Stimulated activated naive B cell treated with anti-CD40 and anti-IgM and Interleukin-4, amounts not matched to agents 10 μg/mL and 1 μg/mL and 100 μg/mL, for 72 hours (primary cell): ENCODE measurements at regions not wholly inside any gene's neighbourhood (a gene's known extent, or its start where the extent isn't known, plus 50 kb on each side); places are given as distances from the start of the nearest gene placed in this dataset.
"Not testable (repeated sequence)": the region's sequence is repeated elsewhere in the genome, so short reads cannot be mapped to it uniquely, and the experiment has no call there.

ENCODE experiments used
- ATAC-seq, 2 donors: fragments of 150-1000 bp; cut with Tn5 transposase; replicated peaks; 2 replicates each; pipeline ENCODE4 v1.10.0; 2021; ENCODE audit warnings: moderate library complexity in 1 of 2
- DNase-seq: peaks from one replicate; pipeline ENCODE4 v3.0.0; 2021
- H3K27ac Mint-ChIP-seq: one replicate; pipeline ENCODE4 v1.8.0; 2022; ENCODE audit warnings: mild to moderate bottlenecking, mixed read lengths
- H3K27me3 Mint-ChIP-seq, 2 donors: one replicate each; pipeline ENCODE4 v1.8.0; 2022; ENCODE audit warnings: mixed read lengths in 2 of 2
- H3K36me3 Mint-ChIP-seq, 2 donors: one replicate each; pipeline ENCODE4 v1.8.0; 2022; ENCODE audit warnings: mixed read lengths in 2 of 2, mild to moderate bottlenecking in 1 of 2
- H3K4me1 Mint-ChIP-seq, 2 donors: one replicate each; pipeline ENCODE4 v1.8.0; 2022; ENCODE audit warnings: mixed read lengths in 2 of 2, mild to moderate bottlenecking in 1 of 2
- H3K4me3 Mint-ChIP-seq, 2 donors: one replicate each; pipeline ENCODE4 v1.8.0; 2022; ENCODE audit warnings: mild to moderate bottlenecking in 2 of 2, mixed read lengths in 2 of 2, moderate library complexity in 1 of 2
- H3K9me3 Mint-ChIP-seq, 2 donors: one replicate each; pipeline ENCODE4 v1.8.0; 2022; ENCODE audit warnings: mixed read lengths in 2 of 2, mild to moderate bottlenecking in 1 of 2

GRCh38 chr1:191734321-191734720 lies 423.9 kb upstream of the RGS18 start:
- DNase-seq (no peak), ATAC-seq (no peak)
- Mint-ChIP-seq H3K9me3 (no peaks in the 10 kb centered on the region), H3K27ac (no peak overlapping the region), H3K4me3 (no peak overlapping the region), H3K27me3 (no peaks in the 10 kb centered on the region), H3K4me1 (no peaks in the 10 kb centered on the region), H3K36me3 (no peaks in the 10 kb centered on the region)

GRCh38 chr1:191739544-191739943 lies 418.7 kb upstream of the RGS18 start:
- H3K27ac Mint-ChIP-seq = no peak overlapping the region
- no peaks in the 10 kb centered on the region for H3K36me3 Mint-ChIP-seq
- H3K4me3 Mint-ChIP-seq = no peak overlapping the region
- H3K9me3 Mint-ChIP-seq = no peaks in the 10 kb centered on the region
- ATAC-seq = no peak
- no peak for DNase-seq
- H3K4me1 Mint-ChIP-seq = no peaks in the 10 kb centered on the region
- H3K27me3 Mint-ChIP-seq = no peaks in the 10 kb centered on the region

- Mint-ChIP-seq H3K36me3 (no peaks in the 10 kb centered on the region), H3K27me3 (no peaks in the 10 kb centered on the region), H3K9me3 (peaks cover 0 to 3% of the 10 kb centered on the region in 2 donors), H3K27ac (no peak overlapping the region), H3K4me3 (no peak overlapping the region), H3K4me1 (no peaks in the 10 kb centered on the region)
- ATAC-seq (no peak), DNase-seq (no peak)
Measured at GRCh38 chr1:191752342-191752741, 405.9 kb upstream of the RGS18 start.

- no peak overlapping the region for H3K27ac Mint-ChIP-seq
- H3K36me3 Mint-ChIP-seq = no peaks in the 10 kb centered on the region
- H3K4me3 Mint-ChIP-seq = no peak overlapping the region
- peaks cover 0 to 3% of the 10 kb centered on the region in 2 donors for H3K9me3 Mint-ChIP-seq
- ATAC-seq = no peak
- no peaks in the 10 kb centered on the region for H3K4me1 Mint-ChIP-seq
- no peaks in the 10 kb centered on the region for H3K27me3 Mint-ChIP-seq
- DNase-seq = no peak
Measured at GRCh38 chr1:191760016-191760415, 398.2 kb upstream of the RGS18 start.

- DNase-seq = no peak
- Mint-ChIP-seq H3K36me3 (no peaks in the 10 kb centered on the region), H3K4me3 (no peak overlapping the region), H3K4me1 (no peaks in the 10 kb centered on the region), H3K27ac (no peak overlapping the region), H3K27me3 (no peaks in the 10 kb centered on the region), H3K9me3 (peaks cover 0 to 2% of the 10 kb centered on the region in 2 donors)
- ATAC-seq = no peak
Measured at GRCh38 chr1:191788551-191788950, 369.7 kb upstream of the RGS18 start.

GRCh38 chr1:191798178-191798577 lies 360.1 kb upstream of the RGS18 start:
- H3K4me1 Mint-ChIP-seq = no peaks in the 10 kb centered on the region
- ATAC-seq (no peak), DNase-seq (no peak)
- peaks cover 0 to 2% of the 10 kb centered on the region in 2 donors for H3K9me3 Mint-ChIP-seq
- no peak overlapping the region for H3K4me3 Mint-ChIP-seq
- no peaks in the 10 kb centered on the region for H3K36me3 Mint-ChIP-seq
- H3K27me3 Mint-ChIP-seq = no peaks in the 10 kb centered on the region
- H3K27ac Mint-ChIP-seq = no peak overlapping the region

- Mint-ChIP-seq H3K27ac (no peak overlapping the region), H3K27me3 (no peaks in the 10 kb centered on the region), H3K4me1 (no peaks in the 10 kb centered on the region), H3K36me3 (no peaks in the 10 kb centered on the region), H3K4me3 (no peak overlapping the region), H3K9me3 (peaks cover 0 to 4% of the 10 kb centered on the region in 2 donors)
- ATAC-seq (no peak), DNase-seq (no peak)
Measured at GRCh38 chr1:191804311-191804710, 354.0 kb upstream of the RGS18 start.

GRCh38 chr1:191813593-191813992 lies 344.7 kb upstream of the RGS18 start:
- H3K4me1 Mint-ChIP-seq, H3K27me3 Mint-ChIP-seq, DNase-seq, H3K9me3 Mint-ChIP-seq, H3K36me3 Mint-ChIP-seq, H3K4me3 Mint-ChIP-seq, ATAC-seq, H3K27ac Mint-ChIP-seq: not testable (repeated sequence)

GRCh38 chr1:191818198-191818597 lies 340.1 kb upstream of the RGS18 start:
- Mint-ChIP-seq H3K9me3 (peaks cover 0 to 3% of the 10 kb centered on the region in 2 donors), H3K27me3 (no peaks in the 10 kb centered on the region), H3K4me1 (no peaks in the 10 kb centered on the region), H3K27ac (no peak overlapping the region), H3K4me3 (no peak overlapping the region), H3K36me3 (no peaks in the 10 kb centered on the region)
- no peak for DNase-seq
- no peak for ATAC-seq

GRCh38 chr1:191831572-191831971 lies 326.7 kb upstream of the RGS18 start:
- Mint-ChIP-seq H3K36me3 (no peaks in the 10 kb centered on the region), H3K27me3 (no peaks in the 10 kb centered on the region), H3K9me3 (peaks cover 0 to 2% of the 10 kb centered on the region in 2 donors), H3K4me1 (no peaks in the 10 kb centered on the region), H3K27ac (no peak overlapping the region), H3K4me3 (no peak overlapping the region)
- ATAC-seq = no peak
- DNase-seq = no peak

- no peak overlapping the region for H3K27ac Mint-ChIP-seq
- no peaks in the 10 kb centered on the region for H3K4me1 Mint-ChIP-seq
- no peaks in the 10 kb centered on the region for H3K36me3 Mint-ChIP-seq
- DNase-seq = no peak
- peaks cover 0 to 2% of the 10 kb centered on the region in 2 donors for H3K9me3 Mint-ChIP-seq
- H3K4me3 Mint-ChIP-seq = no peak overlapping the region
- no peaks in the 10 kb centered on the region for H3K27me3 Mint-ChIP-seq
- ATAC-seq = no peak
Measured at GRCh38 chr1:191839891-191840290, 318.4 kb upstream of the RGS18 start.

- Mint-ChIP-seq H3K4me3 (no peak overlapping the region), H3K4me1 (no peaks in the 10 kb centered on the region), H3K27ac (no peak overlapping the region), H3K27me3 (no peaks in the 10 kb centered on the region), H3K36me3 (no peaks in the 10 kb centered on the region), H3K9me3 (no peaks in the 10 kb centered on the region)
- DNase-seq (no peak), ATAC-seq (no peak)
Measured at GRCh38 chr1:191851799-191852595, 306.3 kb upstream of the RGS18 start.

- ATAC-seq = no peak
- Mint-ChIP-seq H3K36me3 (no peaks in the 10 kb centered on the region), H3K27ac (no peak overlapping the region), H3K9me3 (no peaks in the 10 kb centered on the region), H3K4me3 (no peak overlapping the region), H3K4me1 (no peaks in the 10 kb centered on the region), H3K27me3 (no peaks in the 10 kb centered on the region)
- DNase-seq = no peak
Measured at GRCh38 chr1:191852907-191853306, 305.4 kb upstream of the RGS18 start.

GRCh38 chr1:191857600-191857999 lies 300.7 kb upstream of the RGS18 start:
- Mint-ChIP-seq H3K36me3 (no peaks in the 10 kb centered on the region), H3K4me1 (no peaks in the 10 kb centered on the region), H3K27me3 (no peaks in the 10 kb centered on the region), H3K4me3 (no peak overlapping the region), H3K9me3 (peaks cover 5 to 9% of the 10 kb centered on the region in 2 donors), H3K27ac (no peak overlapping the region)
- no peak for ATAC-seq
- DNase-seq = no peak

GRCh38 chr1:191865479-191865878 lies 292.8 kb upstream of the RGS18 start:
- H3K27ac Mint-ChIP-seq = no peak overlapping the region
- no peaks in the 10 kb centered on the region for H3K4me1 Mint-ChIP-seq
- peaks cover 15 to 16% of the 10 kb centered on the region in 2 donors for H3K9me3 Mint-ChIP-seq
- no peak overlapping the region for H3K4me3 Mint-ChIP-seq
- no peak for DNase-seq
- no peak for ATAC-seq
- H3K27me3 Mint-ChIP-seq = no peaks in the 10 kb centered on the region
- no peaks in the 10 kb centered on the region for H3K36me3 Mint-ChIP-seq
